ENCODE measurements at regions not wholly inside any gene's neighbourhood (a gene's known extent, or its start where the extent isn't known, plus 50 kb on each side); places are given as distances from the start of the nearest gene placed in this dataset.

DNA sequence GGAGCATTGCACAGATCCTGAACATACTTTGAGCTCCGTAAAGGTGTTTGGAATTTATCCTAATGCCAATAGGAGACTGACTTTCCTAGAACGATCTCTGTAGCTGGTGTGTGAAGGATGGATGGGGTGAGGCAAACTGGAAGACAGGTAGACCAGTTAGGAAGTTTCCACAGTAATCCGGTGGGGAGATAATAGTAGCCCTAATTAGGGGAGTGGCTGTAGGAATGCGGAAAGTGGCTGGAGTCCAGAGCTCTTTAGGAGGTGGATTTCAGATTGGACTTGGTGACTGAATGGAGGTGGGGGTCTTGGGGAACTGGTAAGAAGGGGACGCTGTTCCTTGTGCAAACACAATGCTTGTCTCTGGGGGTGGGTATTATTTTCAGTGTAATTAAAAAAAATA, 146.3 kb downstream of the SOX4 start:
- no peaks in the 10 kb centered on the region for H3K27me3 ChIP-seq (replicated peaks in 2 of 5; ENCODE audit: control insufficient read depth in 4 of 5, insufficient read depth in 5 of 5, low read length in 4 of 5)
- no peak for DNase-seq
- H3K36me3 ChIP-seq (ENCODE audit: control insufficient read depth in 4 of 4, insufficient read depth in 4 of 4, low read length in 3 of 4) = no peaks in the 10 kb centered on the region
- 100% methylated on average over 4 of the region's 5 CpGs for WGBS (ENCODE audit: insufficient coverage)
- H3K4me3 ChIP-seq (ENCODE audit: control insufficient read depth in 1 of 7, extremely low read depth in 1 of 7, insufficient read depth in 4 of 7, low read depth in 2 of 7, low read length in 6 of 7) = no peak overlapping the region
- H3K9me3 ChIP-seq (ENCODE audit: control extremely low read depth in 1 of 5, control insufficient read depth in 4 of 5, insufficient read depth in 2 of 5, low read depth in 1 of 5, low read length in 4 of 5) = no peaks in the 10 kb centered on the region
- CTCF ChIA-PET = interaction anchor here (1.0 to 2.2 kb wide), 3 partner anchors 18 to 147 kb away, joined by 3 to 7 read pairs (median 3); partner anchors contain the start of gene SOX4
- no peak overlapping the region for H3K27ac ChIP-seq (ENCODE audit: insufficient read depth in 1 of 2, low read depth in 1 of 2, low read length in 2 of 2, poor library complexity in 1 of 2, severe bottlenecking in 2 of 2)
- POLR2A ChIA-PET = no interaction called here
- peaks cover 0 to 14% (median 1%) of the 10 kb centered on the region in 4 experiments for H3K4me1 ChIP-seq (ENCODE audit: control extremely low read depth in 1 of 4, control insufficient read depth in 4 of 4, insufficient read depth in 4 of 4, low read length in 3 of 4)

GRCh38 chr6:21740376-21741124, 147.0 kb downstream of the SOX4 start:
- no peak for DNase-seq
- POLR2A ChIA-PET = no interaction called here
- H3K9me3 ChIP-seq (ENCODE audit: control extremely low read depth in 1 of 5, control insufficient read depth in 4 of 5, insufficient read depth in 2 of 5, low read depth in 1 of 5, low read length in 4 of 5) = no peaks in the 10 kb centered on the region
- no CpG with 5 or more reads among the region's 4 CpGs for WGBS (ENCODE audit: insufficient coverage)
- no peaks in the 10 kb centered on the region for H3K27me3 ChIP-seq (replicated peaks in 2 of 5; ENCODE audit: control insufficient read depth in 4 of 5, insufficient read depth in 5 of 5, low read length in 4 of 5)
- H3K27ac ChIP-seq (ENCODE audit: insufficient read depth in 1 of 2, low read depth in 1 of 2, low read length in 2 of 2, poor library complexity in 1 of 2, severe bottlenecking in 2 of 2) = no peak overlapping the region
- peaks cover 0 to 14% (median 1%) of the 10 kb centered on the region in 4 experiments for H3K4me1 ChIP-seq (ENCODE audit: control extremely low read depth in 1 of 4, control insufficient read depth in 4 of 4, insufficient read depth in 4 of 4, low read length in 3 of 4)
- no peak overlapping the region for H3K4me3 ChIP-seq (ENCODE audit: control insufficient read depth in 1 of 7, extremely low read depth in 1 of 7, insufficient read depth in 4 of 7, low read depth in 2 of 7, low read length in 6 of 7)
- H3K36me3 ChIP-seq (ENCODE audit: control insufficient read depth in 4 of 4, insufficient read depth in 4 of 4, low read length in 3 of 4) = peaks cover 0 to 2% (median 0%) of the 10 kb centered on the region in 4 experiments
- CTCF ChIA-PET = interaction anchor here (1.0 to 2.2 kb wide), 2 partner anchors 17 to 148 kb away, joined by 3 to 7 read pairs; partner anchors contain the start of gene SOX4

DNA sequence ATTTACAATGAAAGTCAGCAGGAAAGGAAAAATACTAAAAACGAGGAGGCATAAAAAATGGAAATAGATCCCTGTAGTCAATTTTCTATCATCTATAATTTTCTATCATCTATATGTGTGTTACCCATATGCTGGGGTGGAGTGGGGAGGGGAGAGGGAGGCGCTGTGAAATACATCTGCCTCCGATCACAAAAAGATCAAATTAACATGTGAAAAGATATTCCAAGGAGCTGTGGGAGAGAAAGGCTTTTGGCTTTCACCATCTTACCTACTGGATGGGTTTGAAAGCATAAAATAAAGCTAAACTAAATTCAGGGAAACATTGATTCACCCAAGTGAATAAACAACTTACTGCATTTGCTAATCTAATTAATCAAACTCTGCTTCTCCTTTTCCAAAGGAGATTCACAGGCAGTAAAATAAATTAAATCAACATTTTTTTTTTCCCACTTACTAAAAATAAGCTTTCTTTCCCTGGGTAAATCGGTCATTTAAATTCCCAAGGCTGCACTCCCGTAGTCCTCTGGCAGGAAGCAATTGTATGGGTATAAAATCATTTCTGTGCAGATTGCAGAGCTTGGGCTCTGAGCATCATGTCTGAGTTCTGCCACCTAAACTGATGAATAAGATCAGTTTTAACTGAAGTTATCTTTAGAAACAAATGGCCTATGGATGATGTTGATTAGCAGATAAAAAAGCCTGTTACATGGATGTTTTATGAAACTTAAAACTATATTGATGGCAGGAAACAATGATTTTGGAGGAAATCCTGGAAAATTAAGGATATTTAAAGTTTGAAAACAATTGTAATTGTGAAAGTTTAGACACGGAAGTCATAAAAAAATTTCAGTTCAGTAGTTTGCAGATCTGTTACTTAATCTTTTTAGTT, 147.9 kb downstream of the SOX4 start:
- H3K4me1 ChIP-seq (ENCODE audit: control extremely low read depth in 1 of 4, control insufficient read depth in 4 of 4, insufficient read depth in 4 of 4, low read length in 3 of 4) = peaks cover 0 to 14% (median 1%) of the 10 kb centered on the region in 4 experiments
- POLR2A ChIA-PET = interaction anchor here (0.7 kb wide), 1 partner anchor 90 kb away, joined by 3 read pairs; no protein-coding TSS in a partner anchor
- peaks cover 0 to 4% (median 0%) of the 10 kb centered on the region in 4 experiments for H3K36me3 ChIP-seq (ENCODE audit: control insufficient read depth in 4 of 4, insufficient read depth in 4 of 4, low read length in 3 of 4)
- no peak overlapping the region for H3K27ac ChIP-seq (ENCODE audit: insufficient read depth in 1 of 2, low read depth in 1 of 2, low read length in 2 of 2, poor library complexity in 1 of 2, severe bottlenecking in 2 of 2)
- H3K4me3 ChIP-seq (ENCODE audit: control insufficient read depth in 1 of 7, extremely low read depth in 1 of 7, insufficient read depth in 4 of 7, low read depth in 2 of 7, low read length in 6 of 7) = no peak overlapping the region
- no CpG with 5 or more reads among the region's 6 CpGs for WGBS (ENCODE audit: insufficient coverage)
- no peak for DNase-seq
- CTCF ChIA-PET = interaction anchor here (0.8 to 2.2 kb wide), 2 partner anchors 69 to 149 kb away, joined by 3 to 7 read pairs; partner anchors contain the start of gene SOX4
- H3K9me3 ChIP-seq (ENCODE audit: control extremely low read depth in 1 of 5, control insufficient read depth in 4 of 5, insufficient read depth in 2 of 5, low read depth in 1 of 5, low read length in 4 of 5) = no peaks in the 10 kb centered on the region
- no peaks in the 10 kb centered on the region for H3K27me3 ChIP-seq (replicated peaks in 2 of 5; ENCODE audit: control insufficient read depth in 4 of 5, insufficient read depth in 5 of 5, low read length in 4 of 5)

GRCh38 chr6:21742238-21742660, 148.7 kb downstream of the SOX4 start:
- 78% methylated on average over 1 of the region's 6 CpGs for WGBS (ENCODE audit: insufficient coverage)
- CTCF ChIA-PET = interaction anchor here (1.4 kb wide), 1 partner anchor 12 kb away, joined by 5 read pairs; no protein-coding TSS in a partner anchor
- Histone ChIP-seq H3K4me3 (ENCODE audit: control insufficient read depth in 1 of 7, extremely low read depth in 1 of 7, insufficient read depth in 4 of 7, low read depth in 2 of 7, low read length in 6 of 7) (no peak overlapping the region), H3K27me3 (replicated peaks in 2 of 5; ENCODE audit: control insufficient read depth in 4 of 5, insufficient read depth in 5 of 5, low read length in 4 of 5) (no peaks in the 10 kb centered on the region), H3K27ac (ENCODE audit: insufficient read depth in 1 of 2, low read depth in 1 of 2, low read length in 2 of 2, poor library complexity in 1 of 2, severe bottlenecking in 2 of 2) (no peak overlapping the region), H3K4me1 (ENCODE audit: control extremely low read depth in 1 of 4, control insufficient read depth in 4 of 4, insufficient read depth in 4 of 4, low read length in 3 of 4) (peaks cover 0 to 14% (median 1%) of the 10 kb centered on the region in 4 experiments), H3K36me3 (ENCODE audit: control insufficient read depth in 4 of 4, insufficient read depth in 4 of 4, low read length in 3 of 4) (peaks cover 0 to 4% (median 0%) of the 10 kb centered on the region in 4 experiments), H3K9me3 (ENCODE audit: control extremely low read depth in 1 of 5, control insufficient read depth in 4 of 5, insufficient read depth in 2 of 5, low read depth in 1 of 5, low read length in 4 of 5) (no peaks in the 10 kb centered on the region)
- no peak for DNase-seq
- POLR2A ChIA-PET = no interaction called here

- Histone ChIP-seq H3K27me3 (replicated peaks in 2 of 5; ENCODE audit: control insufficient read depth in 4 of 5, insufficient read depth in 5 of 5, low read length in 4 of 5) (no peaks in the 10 kb centered on the region), H3K36me3 (ENCODE audit: control insufficient read depth in 4 of 4, insufficient read depth in 4 of 4, low read length in 3 of 4) (peaks cover 0 to 4% (median 0%) of the 10 kb centered on the region in 4 experiments), H3K4me1 (ENCODE audit: control extremely low read depth in 1 of 4, control insufficient read depth in 4 of 4, insufficient read depth in 4 of 4, low read length in 3 of 4) (peaks cover 0 to 14% (median 1%) of the 10 kb centered on the region in 4 experiments), H3K9me3 (ENCODE audit: control extremely low read depth in 1 of 5, control insufficient read depth in 4 of 5, insufficient read depth in 2 of 5, low read depth in 1 of 5, low read length in 4 of 5) (no peaks in the 10 kb centered on the region), H3K27ac (ENCODE audit: insufficient read depth in 1 of 2, low read depth in 1 of 2, low read length in 2 of 2, poor library complexity in 1 of 2, severe bottlenecking in 2 of 2) (no peak overlapping the region), H3K4me3 (ENCODE audit: control insufficient read depth in 1 of 7, extremely low read depth in 1 of 7, insufficient read depth in 4 of 7, low read depth in 2 of 7, low read length in 6 of 7) (no peak overlapping the region)
- ChIA-PET POLR2A (no interaction called here), CTCF (no interaction called here)
- 100% methylated on average over 1 of the region's 1 CpG for WGBS (ENCODE audit: insufficient coverage)
- no peak for DNase-seq
Measured at GRCh38 chr6:21744331-21744730, 150.8 kb downstream of the SOX4 start.

GRCh38 chr6:21745543-21746337, 152.2 kb downstream of the SOX4 start:
- Histone ChIP-seq H3K9me3 (ENCODE audit: control extremely low read depth in 1 of 5, control insufficient read depth in 4 of 5, insufficient read depth in 2 of 5, low read depth in 1 of 5, low read length in 4 of 5) (no peaks in the 10 kb centered on the region), H3K4me1 (ENCODE audit: control extremely low read depth in 1 of 4, control insufficient read depth in 4 of 4, insufficient read depth in 4 of 4, low read length in 3 of 4) (peaks cover 0 to 14% (median 1%) of the 10 kb centered on the region in 4 experiments), H3K27ac (ENCODE audit: insufficient read depth in 1 of 2, low read depth in 1 of 2, low read length in 2 of 2, poor library complexity in 1 of 2, severe bottlenecking in 2 of 2) (no peak overlapping the region), H3K36me3 (ENCODE audit: control insufficient read depth in 4 of 4, insufficient read depth in 4 of 4, low read length in 3 of 4) (peaks cover 0 to 4% (median 0%) of the 10 kb centered on the region in 4 experiments), H3K4me3 (ENCODE audit: control insufficient read depth in 1 of 7, extremely low read depth in 1 of 7, insufficient read depth in 4 of 7, low read depth in 2 of 7, low read length in 6 of 7) (no peak overlapping the region), H3K27me3 (replicated peaks in 2 of 5; ENCODE audit: control insufficient read depth in 4 of 5, insufficient read depth in 5 of 5, low read length in 4 of 5) (no peaks in the 10 kb centered on the region)
- ChIA-PET CTCF (no interaction called here), POLR2A (no interaction called here)
- no peak for DNase-seq
- 98% methylated on average over 8 of the region's 11 CpGs for WGBS (ENCODE audit: insufficient coverage)
